Caco-2 (cell line): ENCODE measurements at regions not wholly inside any gene's neighbourhood (a gene's known extent, or its start where the extent isn't known, plus 50 kb on each side); places are given as distances from the start of the nearest gene placed in this dataset.
"Not testable (repeated sequence)": the region's sequence is repeated elsewhere in the genome, so short reads cannot be mapped to it uniquely, and the experiment has no call there.

Experiments
- BruUV-seq: library from RNA; stranded (reverse); fragments of 400-500 nt; replicated peaks from 2 replicates; lab custom pipeline; 2021; lab: Mats Ljungman, UMichigan
- CTCF ChIA-PET: fragments of 300-600 bp; sonication (Branson Sonifier 250); formaldehyde crosslinking; loops from one replicate; lab custom pipeline; 2022; ENCODE audit warnings: antibody characterized with exemption; lab: Charles Lee
- POLR2A ChIA-PET: fragments of 300-600 bp; sonication (Branson Sonifier 250); formaldehyde crosslinking; loops from one replicate; lab custom pipeline; 2022; ENCODE audit warnings: antibody characterized with exemption; lab: Charles Lee
- DNase-seq, 2 experiments: peaks; one replicate each; pipeline versions ENCODE4 v3.0.0 to v3.0.0-alpha.2; 2020 to 2022
- H3K27me3 ChIP-seq: replicated peaks from 2 replicates; pipeline ENCODE4 v1.6.0; 2011; ENCODE audit warnings: low read length; ENCODE audit not compliant: control insufficient read depth, insufficient read depth
- H3K36me3 ChIP-seq: 2 replicates; pipeline ENCODE4 v1.5.1; 2011; ENCODE audit warnings: low read length; ENCODE audit not compliant: control insufficient read depth, insufficient read depth
- H3K4me1 ChIP-seq: fragments of 250-450 bp; sonication (Bioruptor Pico); 2 replicates; pipeline ENCODE4 v1.5.1; 2020; ENCODE audit warnings: mild to moderate bottlenecking
- H3K4me3 ChIP-seq: 2 replicates; pipeline ENCODE4 v1.5.1; 2011; ENCODE audit warnings: low read depth, mild to moderate bottlenecking, control low read depth, low read length
- H3K9me3 ChIP-seq: fragments of 250-450 bp; sonication (Bioruptor Pico); 2 replicates; pipeline ENCODE4 v1.5.1; 2020; ENCODE audit warnings: mild to moderate bottlenecking, moderate library complexity
- H3K27ac Mint-ChIP-seq: one replicate; pipeline ENCODE4 v1.8.0; 2022; ENCODE audit warnings: mixed read lengths; ENCODE audit not compliant: unreplicated experiment
- H3K27me3 Mint-ChIP-seq: one replicate; pipeline ENCODE4 v1.8.0; 2022; ENCODE audit warnings: mixed read lengths; ENCODE audit not compliant: insufficient read depth, unreplicated experiment
- H3K36me3 Mint-ChIP-seq: one replicate; pipeline ENCODE4 v1.8.0; 2022; ENCODE audit warnings: mild to moderate bottlenecking, mixed read lengths; ENCODE audit not compliant: insufficient read depth, unreplicated experiment
- H3K4me1 Mint-ChIP-seq: one replicate; pipeline ENCODE4 v1.8.0; 2022; ENCODE audit warnings: low read depth, mixed read lengths; ENCODE audit not compliant: unreplicated experiment
- H3K4me3 Mint-ChIP-seq: one replicate; pipeline ENCODE4 v1.8.0; 2022; ENCODE audit warnings: mild to moderate bottlenecking, moderate library complexity, mixed read lengths; ENCODE audit not compliant: unreplicated experiment
- H3K9me3 Mint-ChIP-seq: one replicate; pipeline ENCODE4 v1.8.0; 2022; ENCODE audit warnings: mixed read lengths; ENCODE audit not compliant: unreplicated experiment
- CTCF ChIP-seq, 2 experiments: fragments of 200-600 bp in 1 of 2; IDR thresholded peaks; 1 replicate in 1 of 2; 2 replicates in 1 of 2; pipeline versions ENCODE4 v1.5.1 to v1.8.0; 2011 to 2022; ENCODE audit warnings: antibody characterized with exemption in 1 of 2, control low read depth in 1 of 2, inconsistent platforms in 1 of 2, low read depth in 1 of 2, low read length in 1 of 2, mild to moderate bottlenecking in 1 of 2, moderate library complexity in 1 of 2; ENCODE audit not compliant: insufficient read depth in 1 of 2, severe bottlenecking in 1 of 2, unreplicated experiment in 1 of 2
- intact Hi-C: fragments of 100-400 bp; cut with micrococcal nuclease; formaldehyde crosslinking; loops from one replicate; pipeline ENCODE4 v1.10.0; 2022; ENCODE audit not compliant: unreplicated experiment

GRCh38 chr10:46104071-46104585 lies 58.1 kb upstream of the MSMB start:
- Histone ChIP-seq H3K4me3 (no peak overlapping the region), H3K36me3 (no peaks in the 10 kb centered on the region), H3K27me3 (peaks cover 2% of the 10 kb centered on the region; the same call in 1 of the 2 replicates), H3K9me3 (no peaks in the 10 kb centered on the region), H3K4me1 (peaks cover 9% of the 10 kb centered on the region)
- CTCF ChIA-PET: no interaction called here
- no peaks in the 10 kb centered on the region for H3K36me3 Mint-ChIP-seq
- no peak overlapping the region for H3K27ac Mint-ChIP-seq
- no TSS peak for BruUV-seq
- no peak overlapping the region for H3K4me3 Mint-ChIP-seq
- H3K4me1 Mint-ChIP-seq: peaks cover 34% of the 10 kb centered on the region
- intact Hi-C loops: loop anchor here (10.0 kb wide), 2 partner anchors 49 to 61 kb away; no protein-coding TSS in a partner anchor
- no peak for TF ChIP-seq CTCF (IDR thresholded peaks at IDR 0.05; ENCODE audit: insufficient read depth in 1 of 2, low read depth in 1 of 2, low read length in 1 of 2, severe bottlenecking in 1 of 2, unreplicated experiment in 1 of 2)
- H3K27me3 Mint-ChIP-seq: peaks cover 5% of the 10 kb centered on the region
- POLR2A ChIA-PET: no interaction called here
- no peaks in the 10 kb centered on the region for H3K9me3 Mint-ChIP-seq
- DNase-seq: no peak

DNA sequence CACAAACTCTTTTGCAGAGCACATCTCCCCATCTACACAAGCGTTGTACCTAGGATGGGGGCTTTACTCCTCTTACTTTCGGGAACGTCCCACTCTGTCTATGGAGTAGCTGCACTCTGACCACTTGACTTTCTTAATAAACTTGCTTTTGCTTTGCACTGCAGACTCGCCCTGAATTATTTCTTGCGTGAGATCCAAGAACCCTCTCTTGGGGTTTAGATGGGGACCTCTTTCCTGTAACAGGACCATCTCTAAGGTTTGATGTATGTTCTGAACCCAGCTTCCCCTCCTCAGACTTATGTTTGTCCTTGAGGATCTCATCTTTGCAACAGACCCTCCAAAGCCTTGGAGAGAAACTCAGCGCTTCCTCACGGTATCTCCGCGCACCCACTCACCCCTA lies 59.3 kb upstream of the MSMB start:
- CTCF ChIA-PET, H3K27ac Mint-ChIP-seq, H3K36me3 ChIP-seq, H3K4me1 ChIP-seq, DNase-seq, H3K9me3 Mint-ChIP-seq, H3K27me3 Mint-ChIP-seq, POLR2A ChIA-PET, H3K27me3 ChIP-seq, H3K36me3 Mint-ChIP-seq, H3K4me3 ChIP-seq, H3K9me3 ChIP-seq: not testable (repeated sequence)
- Mint-ChIP-seq H3K4me1 (peaks cover 27% of the 10 kb centered on the region), H3K4me3 (peak overlapping the region; percentile 72)
- TSS peak; percentile 38 for BruUV-seq
- intact Hi-C loops: loop anchor here (10.0 kb wide), 2 partner anchors 51 to 59 kb away; no protein-coding TSS in a partner anchor

DNA sequence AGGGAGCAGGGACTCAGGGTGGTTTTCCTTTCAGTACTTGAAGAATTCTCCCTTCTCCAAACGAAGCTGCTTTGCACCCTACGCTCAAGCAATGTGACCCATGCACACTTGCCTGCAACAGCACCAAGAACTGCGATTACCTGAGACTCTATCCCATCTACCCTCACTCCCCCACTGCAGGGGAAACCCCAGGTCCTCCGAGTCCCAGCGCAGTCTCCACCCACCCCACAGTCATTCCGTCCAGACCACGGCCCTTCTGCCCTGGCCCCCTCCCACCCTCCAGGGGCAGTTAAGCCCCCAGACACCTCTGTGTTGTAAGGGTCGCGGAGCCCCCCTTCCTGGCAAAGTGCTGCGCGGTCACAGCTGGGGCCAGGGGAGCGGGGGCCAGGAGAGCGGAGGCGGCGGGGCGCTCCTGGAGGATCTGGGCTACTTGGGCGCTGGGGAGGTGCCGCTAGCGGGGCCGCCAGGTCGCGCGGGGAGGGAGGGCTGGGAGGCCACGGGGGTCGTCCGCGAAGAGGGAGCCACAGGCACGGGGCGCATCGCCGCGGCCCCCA lies 59.9 kb upstream of the MSMB start:
- peak overlapping the region; percentile 72 for H3K4me3 Mint-ChIP-seq
- peaks cover 24% of the 10 kb centered on the region for H3K4me1 Mint-ChIP-seq
- H3K9me3 Mint-ChIP-seq, BruUV-seq, H3K36me3 ChIP-seq, H3K36me3 Mint-ChIP-seq, DNase-seq, H3K27ac Mint-ChIP-seq, H3K4me1 ChIP-seq, H3K9me3 ChIP-seq, H3K27me3 ChIP-seq, H3K27me3 Mint-ChIP-seq: not testable (repeated sequence)
- intact Hi-C loops: loop anchor here (10.0 kb wide), 2 partner anchors 51 to 59 kb away; no protein-coding TSS in a partner anchor
- peak overlapping the region; percentile 62 for H3K4me3 ChIP-seq
- ChIA-PET CTCF (interaction anchor here (1.0 to 2.0 kb wide), 2 partner anchors 70 to 177 kb away, joined by 3 to 8 read pairs; no protein-coding TSS in a partner anchor), POLR2A (interaction anchor here (0.6 to 1.0 kb wide), 2 partner anchors 85 to 177 kb away, joined by 3 to 5 read pairs; no protein-coding TSS in a partner anchor)
